ENCODE measurements at regions not wholly inside any gene's neighbourhood (a gene's known extent, or its start where the extent isn't known, plus 50 kb on each side); places are given as distances from the start of the nearest gene placed in this dataset.

DNA sequence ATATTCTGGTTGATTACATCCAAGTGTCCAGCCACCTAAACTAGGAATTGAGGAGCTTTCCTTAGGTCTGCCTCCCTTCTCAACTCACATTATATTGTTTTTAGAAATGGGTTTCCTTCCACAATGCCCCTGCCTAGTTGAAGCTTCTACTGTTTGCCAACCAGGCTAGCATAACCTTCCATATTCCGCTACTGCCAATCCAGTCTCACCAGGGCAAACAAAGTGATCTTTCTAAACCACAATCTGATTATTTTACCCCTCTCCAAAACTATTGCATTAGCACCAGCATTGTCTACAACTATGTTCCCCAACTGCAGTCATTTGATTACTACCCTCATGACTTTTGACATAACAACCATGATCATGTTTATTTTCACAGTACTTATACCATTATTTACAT lies 115.8 kb upstream of the RASEF start:
- Histone ChIP-seq H3K4me2 (ENCODE audit: control insufficient read depth, insufficient read depth) (no peak overlapping the region), H3K9me3 (replicated peaks; ENCODE audit: control insufficient read depth, insufficient read depth, low read length) (no peaks in the 10 kb centered on the region), H3K27me3 (replicated peaks in 1 of 2; ENCODE audit: control insufficient read depth in 2 of 2, insufficient read depth in 2 of 2, low read length in 1 of 2) (no peaks in the 10 kb centered on the region), H3K4me1 (ENCODE audit: control insufficient read depth, insufficient read depth, low read length) (no peaks in the 10 kb centered on the region), H3K79me2 (ENCODE audit: control insufficient read depth, insufficient read depth, low read length) (no peaks in the 10 kb centered on the region), H2AFZ (ENCODE audit: control insufficient read depth, low read depth, low read length) (no peak overlapping the region), H3K9ac (ENCODE audit: control insufficient read depth, insufficient read depth, low read length) (no peak overlapping the region), H3K36me3 (ENCODE audit: control insufficient read depth in 2 of 2, insufficient read depth in 2 of 2, low read length in 1 of 2) (no peaks in the 10 kb centered on the region), H3K27ac (ENCODE audit: control insufficient read depth, insufficient read depth) (no peak overlapping the region), H4K20me1 (ENCODE audit: control insufficient read depth, insufficient read depth) (no peaks in the 10 kb centered on the region), H3K4me3 (no peak overlapping the region)
- BruUV-seq (replicated peaks) = no TSS peak
- in situ Hi-C loops (cut with MboI) (no loop called here), intact Hi-C loops (cut with micrococcal nuclease; ENCODE audit: unreplicated experiment) (no loop called here)
- TF ChIP-seq RFX5 (IDR thresholded peaks at IDR 0.05; ENCODE audit: low read depth, low read length) (no peak), FOXM1 (IDR thresholded peaks at IDR 0.05; ENCODE audit: low read depth, low read length) (no peak)
- ATAC-seq = no peak
- RAD21 ChIA-PET (ENCODE audit: unreplicated experiment) = no interaction called here
- no peak for DNase-seq (ENCODE audit: low read depth, low spot score)
- CTCF ChIA-PET = no interaction called here
- 50% methylated on average over 1 of the region's 1 CpG for WGBS (ENCODE audit: insufficient coverage, insufficient replicate concordance, low lambda C conversion rate, missing lambda C conversion rate)
- SMC1A ChIA-PET (ENCODE audit: uncharacterized antibody, unreplicated experiment) = interaction anchor here (0.7 kb wide), 1 partner anchor 45 kb away, joined by 3 read pairs; no protein-coding TSS in a partner anchor
- POLR2A ChIA-PET = no interaction called here
- no peak for FAIRE-seq

- ChIA-PET RAD21 (ENCODE audit: unreplicated experiment) (no interaction called here), CTCF (no interaction called here), POLR2A (no interaction called here), SMC1A (ENCODE audit: uncharacterized antibody, unreplicated experiment) (no interaction called here)
- H3K4me1 ChIP-seq (ENCODE audit: control insufficient read depth, insufficient read depth, low read length) = no peaks in the 10 kb centered on the region
- no peak overlapping the region for H3K27ac ChIP-seq (ENCODE audit: control insufficient read depth, insufficient read depth)
- FAIRE-seq = no peak
- in situ Hi-C loops (cut with MboI) (no loop called here), intact Hi-C loops (cut with micrococcal nuclease; ENCODE audit: unreplicated experiment) (no loop called here)
- no peak for DNase-seq (ENCODE audit: low read depth, low spot score)
- H3K27me3 ChIP-seq (replicated peaks in 1 of 2; ENCODE audit: control insufficient read depth in 2 of 2, insufficient read depth in 2 of 2, low read length in 1 of 2) = no peaks in the 10 kb centered on the region
- no peak overlapping the region for H3K4me3 ChIP-seq
- no peaks in the 10 kb centered on the region; the same call in 2 of the 3 replicates for H3K9me3 ChIP-seq (replicated peaks; ENCODE audit: control insufficient read depth, insufficient read depth, low read length)
- no peaks in the 10 kb centered on the region for H3K79me2 ChIP-seq (ENCODE audit: control insufficient read depth, insufficient read depth, low read length)
- H2AFZ ChIP-seq (ENCODE audit: control insufficient read depth, low read depth, low read length) = no peak overlapping the region
- 47% methylated on average over 3 of the region's 3 CpGs for whole genome bisulfite sequencing (ENCODE audit: insufficient coverage, insufficient replicate concordance, low lambda C conversion rate, missing lambda C conversion rate)
- BruUV-seq (replicated peaks) = no TSS peak
- ATAC-seq = no peak
- TF ChIP-seq CHD2 (IDR thresholded peaks at IDR 0.05; ENCODE audit: borderline replicate concordance, low read depth, low read length) = no peak
- no peak for TF ChIP-seq NR2C1 (IDR thresholded peaks at IDR 0.05)
- no peak for TF ChIP-seq HCFC1 (IDR thresholded peaks at IDR 0.05; ENCODE audit: low read length)
- TF ChIP-seq PML (IDR thresholded peaks at IDR 0.05; ENCODE audit: low read length) = no peak
- TF ChIP-seq, protein P1, sequence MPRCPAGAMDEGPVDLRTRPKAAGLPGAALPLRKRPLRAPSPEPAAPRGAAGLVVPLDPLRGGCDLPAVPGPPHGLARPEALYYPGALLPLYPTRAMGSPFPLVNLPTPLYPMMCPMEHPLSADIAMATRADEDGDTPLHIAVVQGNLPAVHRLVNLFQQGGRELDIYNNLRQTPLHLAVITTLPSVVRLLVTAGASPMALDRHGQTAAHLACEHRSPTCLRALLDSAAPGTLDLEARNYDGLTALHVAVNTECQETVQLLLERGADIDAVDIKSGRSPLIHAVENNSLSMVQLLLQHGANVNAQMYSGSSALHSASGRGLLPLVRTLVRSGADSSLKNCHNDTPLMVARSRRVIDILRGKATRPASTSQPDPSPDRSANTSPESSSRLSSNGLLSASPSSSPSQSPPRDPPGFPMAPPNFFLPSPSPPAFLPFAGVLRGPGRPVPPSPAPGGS (IDR thresholded peaks at IDR 0.05; ENCODE audit: borderline replicate concordance, insufficient read depth, low read depth, low read length, poor library complexity, severe bottlenecking) = no peak
- no peak for TF ChIP-seq TARDBP (IDR thresholded peaks at IDR 0.05; ENCODE audit: borderline replicate concordance)
- no peak for TF ChIP-seq ZBED1 (IDR thresholded peaks at IDR 0.05; ENCODE audit: borderline replicate concordance)
- no peak for TF ChIP-seq PAX5 (IDR thresholded peaks at IDR 0.05; ENCODE audit: borderline replicate concordance, low read depth, low read length)
- TF ChIP-seq, protein P2, sequence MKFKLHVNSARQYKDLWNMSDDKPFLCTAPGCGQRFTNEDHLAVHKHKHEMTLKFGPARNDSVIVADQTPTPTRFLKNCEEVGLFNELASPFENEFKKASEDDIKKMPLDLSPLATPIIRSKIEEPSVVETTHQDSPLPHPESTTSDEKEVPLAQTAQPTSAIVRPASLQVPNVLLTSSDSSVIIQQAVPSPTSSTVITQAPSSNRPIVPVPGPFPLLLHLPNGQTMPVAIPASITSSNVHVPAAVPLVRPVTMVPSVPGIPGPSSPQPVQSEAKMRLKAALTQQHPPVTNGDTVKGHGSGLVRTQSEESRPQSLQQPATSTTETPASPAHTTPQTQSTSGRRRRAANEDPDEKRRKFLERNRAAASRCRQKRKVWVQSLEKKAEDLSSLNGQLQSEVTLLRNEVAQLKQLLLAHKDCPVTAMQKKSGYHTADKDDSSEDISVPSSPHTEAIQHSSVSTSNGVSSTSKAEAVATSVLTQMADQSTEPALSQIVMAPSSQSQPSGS (IDR thresholded peaks at IDR 0.05; ENCODE audit: low read length) = no peak
- no peak for TF ChIP-seq MEF2A (IDR thresholded peaks at IDR 0.05; ENCODE audit: insufficient read depth, low read depth, low read length)
- no peak for TF ChIP-seq ZNF384 (IDR thresholded peaks at IDR 0.05; ENCODE audit: borderline replicate concordance, low read depth, low read length)
- TF ChIP-seq HDAC2 (IDR thresholded peaks at IDR 0.05) = no peak
- no peak overlapping the region for H3K4me2 ChIP-seq (ENCODE audit: control insufficient read depth, insufficient read depth)
- no peaks in the 10 kb centered on the region for H4K20me1 ChIP-seq (ENCODE audit: control insufficient read depth, insufficient read depth)
- no peaks in the 10 kb centered on the region for H3K36me3 ChIP-seq (ENCODE audit: control insufficient read depth in 2 of 2, insufficient read depth in 2 of 2, low read length in 1 of 2)
- no peak overlapping the region for H3K9ac ChIP-seq (ENCODE audit: control insufficient read depth, insufficient read depth, low read length)
Observed at GRCh38 chr9:83177747-83178146, 114.8 kb upstream of the RASEF start.

Data from GM12878 (cell line).